ENCODE measurements at regions not wholly inside any gene's neighbourhood (a gene's known extent, or its start where the extent isn't known, plus 50 kb on each side); places are given as distances from the start of the nearest gene placed in this dataset.

DNA sequence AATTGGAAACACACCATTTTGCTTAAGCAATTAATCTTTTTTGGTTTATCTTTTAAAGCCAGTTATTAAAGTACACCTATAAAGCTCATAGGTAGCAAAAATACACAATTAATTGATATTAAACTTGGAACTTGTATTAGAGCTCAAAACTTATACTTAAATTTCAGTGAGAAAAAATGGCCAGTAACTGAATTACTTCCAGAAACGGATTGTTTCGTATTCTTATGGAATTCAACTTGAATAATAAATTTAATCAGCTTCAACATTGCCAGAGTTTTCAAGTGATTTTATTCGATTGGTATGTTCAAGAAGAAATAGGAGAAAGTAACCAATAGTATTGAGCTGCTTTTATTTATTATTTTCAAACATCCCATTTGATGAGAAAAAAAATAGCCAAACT, 112.7 kb upstream of the PDE10A start:
- Histone ChIP-seq H3K36me3 (no peaks in the 10 kb centered on the region), H3K9me3 (no peaks in the 10 kb centered on the region), H3K4me3 (no peak overlapping the region), H3K4me1 (replicated peaks) (no peaks in the 10 kb centered on the region), H3K27me3 (replicated peaks; ENCODE audit: insufficient read depth) (peaks cover 2% of the 10 kb centered on the region), H3K27ac (no peak overlapping the region)
- TF ChIP-seq CTCF (IDR thresholded peaks at IDR 0.05) = no peak
- 70% methylated on average over 3 of the region's 3 CpGs for WGBS
- intact Hi-C loops (cut with DNase I) = no loop called here
- DNase-seq (ENCODE audit: low spot score) = no peak

DNA sequence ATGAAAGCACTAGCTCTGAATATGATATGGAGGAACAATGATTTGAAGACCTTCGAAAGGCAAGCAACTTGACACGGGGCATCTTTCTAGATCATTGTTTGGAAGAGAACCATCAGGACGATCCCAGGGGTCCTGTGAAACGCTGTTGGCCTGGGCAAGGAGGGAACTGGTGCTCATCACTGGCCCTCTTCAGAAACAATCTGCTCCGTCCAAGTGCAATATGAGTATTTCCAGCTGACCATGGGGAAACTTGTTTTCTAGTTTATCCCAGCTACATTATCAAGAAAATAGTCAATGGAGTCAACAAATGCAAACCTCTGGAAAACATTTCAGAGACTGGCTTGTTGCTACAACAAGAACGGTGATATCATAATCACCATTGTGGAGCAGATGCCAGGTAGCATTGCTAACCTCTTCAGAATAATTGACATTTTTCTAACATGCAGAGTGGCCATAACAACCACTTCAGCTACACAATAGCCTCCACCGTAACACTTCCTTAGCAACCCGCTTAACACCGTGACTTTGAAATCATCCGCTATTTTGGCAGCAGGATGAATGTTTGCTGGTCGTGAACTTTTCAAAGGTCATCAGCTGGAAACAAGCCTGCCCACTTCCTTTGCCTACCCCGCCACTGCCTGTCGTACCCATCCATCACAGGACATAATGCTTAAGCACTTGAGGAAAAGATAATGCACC, 112.0 kb upstream of the PDE10A start:
- H3K9me3 ChIP-seq = no peaks in the 10 kb centered on the region
- H3K36me3 ChIP-seq = no peaks in the 10 kb centered on the region
- 31% methylated on average over 13 of the region's 13 CpGs for WGBS
- H3K27ac ChIP-seq = no peak overlapping the region
- DNase-seq (ENCODE audit: low spot score) = no peak
- no peak overlapping the region for H3K4me3 ChIP-seq
- H3K27me3 ChIP-seq (replicated peaks; ENCODE audit: insufficient read depth) = peaks cover 4% of the 10 kb centered on the region
- TF ChIP-seq POLR2AphosphoS5 (IDR thresholded peaks at IDR 0.05) = no peak
- no peaks in the 10 kb centered on the region for H3K4me1 ChIP-seq (replicated peaks)
- intact Hi-C loops (cut with DNase I) = no loop called here

- peaks cover 6% of the 10 kb centered on the region for H3K27me3 ChIP-seq (replicated peaks; ENCODE audit: insufficient read depth)
- 83% methylated on average over 14 of the region's 14 CpGs for WGBS
- H3K27ac ChIP-seq = no peak overlapping the region
- no peaks in the 10 kb centered on the region for H3K36me3 ChIP-seq
- no peak overlapping the region for H3K4me3 ChIP-seq
- TF ChIP-seq POLR2AphosphoS5 (IDR thresholded peaks at IDR 0.05) (no peak), CTCF (IDR thresholded peaks at IDR 0.05) (no peak), POLR2A (IDR thresholded peaks at IDR 0.05) (no peak)
- no peaks in the 10 kb centered on the region for H3K4me1 ChIP-seq (replicated peaks)
- intact Hi-C loops (cut with DNase I) = no loop called here
- DNase-seq (ENCODE audit: low spot score) = no peak
- H3K9me3 ChIP-seq = no peaks in the 10 kb centered on the region
Observed at GRCh38 chr6:165770397-165771082, 107.5 kb upstream of the PDE10A start.

GRCh38 chr6:165769884-165770283, 106.8 kb upstream of the PDE10A start:
- no peak for DNase-seq (ENCODE audit: low spot score)
- Histone ChIP-seq H3K9me3 (no peaks in the 10 kb centered on the region), H3K4me3 (no peak overlapping the region), H3K27me3 (replicated peaks; ENCODE audit: insufficient read depth) (peaks cover 6% of the 10 kb centered on the region), H3K36me3 (no peaks in the 10 kb centered on the region), H3K4me1 (replicated peaks) (no peaks in the 10 kb centered on the region), H3K27ac (no peak overlapping the region)
- TF ChIP-seq CTCF (IDR thresholded peaks at IDR 0.05) (no peak), POLR2AphosphoS5 (IDR thresholded peaks at IDR 0.05) (no peak), POLR2A (IDR thresholded peaks at IDR 0.05) (no peak)
- intact Hi-C loops (cut with DNase I) = no loop called here
- 26% methylated on average over 3 of the region's 3 CpGs for WGBS

- WGBS = 30% methylated on average over 5 of the region's 5 CpGs
Observed at GRCh38 chr6:165769401-165769800, 106.4 kb upstream of the PDE10A start.

More at GRCh38 chr6:165769401-165769800, 106.4 kb upstream of the PDE10A start:
- intact Hi-C loops (cut with DNase I) = no loop called here
- no peak overlapping the region for H3K4me3 ChIP-seq
- H3K27ac ChIP-seq = no peak overlapping the region
- TF ChIP-seq CTCF (IDR thresholded peaks at IDR 0.05) (no peak), POLR2A (IDR thresholded peaks at IDR 0.05) (no peak), POLR2AphosphoS5 (IDR thresholded peaks at IDR 0.05) (no peak)
- DNase-seq (ENCODE audit: low spot score) = no peak
- H3K36me3 ChIP-seq = no peaks in the 10 kb centered on the region
- no peaks in the 10 kb centered on the region for H3K9me3 ChIP-seq
- no peaks in the 10 kb centered on the region for H3K4me1 ChIP-seq (replicated peaks)
- H3K27me3 ChIP-seq (replicated peaks; ENCODE audit: insufficient read depth) = peaks cover 6% of the 10 kb centered on the region

Measured in prostate gland (tissue), 2 donors.